ENCODE measurements at regions not wholly inside any gene's neighbourhood (a gene's known extent, or its start where the extent isn't known, plus 50 kb on each side); places are given as distances from the start of the nearest gene placed in this dataset.
"Not testable (repeated sequence)": the region's sequence is repeated elsewhere in the genome, so short reads cannot be mapped to it uniquely, and the experiment has no call there.

- H3K27ac Mint-ChIP-seq, result no peak overlapping the region
- H3K4me1 ChIP-seq (ENCODE audit: insufficient read depth, low read length), result no peaks in the 10 kb centered on the region
- peaks cover 13% of the 10 kb centered on the region for H3K27me3 Mint-ChIP-seq
- CTCF ChIA-PET, result no interaction called here
- H3K4me3 Mint-ChIP-seq, result no peak overlapping the region
- no peaks in the 10 kb centered on the region for H3K36me3 Mint-ChIP-seq (ENCODE audit: low read depth)
- no peak for TF ChIP-seq CTCF (IDR thresholded peaks at IDR 0.05)
- no peak overlapping the region for H3K4me3 ChIP-seq (ENCODE audit: low read length)
- no peaks in the 10 kb centered on the region for H3K4me1 Mint-ChIP-seq (ENCODE audit: low read depth)
- no peak for ATAC-seq (ENCODE audit: poor library complexity)
- no peaks in the 10 kb centered on the region for H3K27me3 ChIP-seq (ENCODE audit: control insufficient read depth in 1 of 2, insufficient read depth in 2 of 2, low read length in 2 of 2)
- H3K27ac ChIP-seq (ENCODE audit: low read depth in 1 of 2, low read length in 2 of 2), result no peak overlapping the region
- H3K36me3 ChIP-seq (ENCODE audit: insufficient read depth, low read length), result no peaks in the 10 kb centered on the region
- H3K9me3 ChIP-seq (ENCODE audit: control insufficient read depth in 1 of 2, insufficient read depth in 1 of 2, low read length in 2 of 2), result no peaks in the 10 kb centered on the region
- no peaks in the 10 kb centered on the region for H3K9me3 Mint-ChIP-seq
- DNase-seq, result no peak
- intact Hi-C loops (cut with DNase I, micrococcal nuclease), result no loop called here
- POLR2A ChIA-PET, result no interaction called here
Observed at GRCh38 chr1:181926697-181927096, 134.8 kb downstream of the ZNF648 start.

- CTCF ChIA-PET; H3K36me3 Mint-ChIP-seq (ENCODE audit: low read depth); H3K4me1 ChIP-seq (ENCODE audit: insufficient read depth, low read length); POLR2A ChIA-PET; H3K4me1 Mint-ChIP-seq (ENCODE audit: low read depth); H3K4me3 ChIP-seq (ENCODE audit: low read length); H3K27ac Mint-ChIP-seq; H3K4me3 Mint-ChIP-seq; intact Hi-C loops (cut with DNase I, micrococcal nuclease); H3K36me3 ChIP-seq (ENCODE audit: insufficient read depth, low read length); H3K9me3 ChIP-seq (ENCODE audit: control insufficient read depth in 1 of 2, insufficient read depth in 1 of 2, low read length in 2 of 2); H3K27me3 ChIP-seq (ENCODE audit: control insufficient read depth in 1 of 2, insufficient read depth in 2 of 2, low read length in 2 of 2); H3K9me3 Mint-ChIP-seq; ATAC-seq (ENCODE audit: poor library complexity); H3K27ac ChIP-seq (ENCODE audit: low read depth in 1 of 2, low read length in 2 of 2); DNase-seq: not testable (repeated sequence)
- H3K27me3 Mint-ChIP-seq, result peaks cover 11% of the 10 kb centered on the region
Observed at GRCh38 chr1:181924034-181924433, 137.5 kb downstream of the ZNF648 start.

GRCh38 chr1:181919542-181919941 is 142.0 kb downstream of the ZNF648 start:
- no peak for DNase-seq
- no peak overlapping the region for H3K27ac ChIP-seq (ENCODE audit: low read depth in 1 of 2, low read length in 2 of 2)
- H3K36me3 ChIP-seq (ENCODE audit: insufficient read depth, low read length), result no peaks in the 10 kb centered on the region
- Mint-ChIP-seq H3K27ac (no peak overlapping the region), H3K27me3 (peaks cover 23% of the 10 kb centered on the region), H3K4me3 (no peak overlapping the region), H3K4me1 (ENCODE audit: low read depth) (no peaks in the 10 kb centered on the region), H3K9me3 (no peaks in the 10 kb centered on the region), H3K36me3 (ENCODE audit: low read depth) (no peaks in the 10 kb centered on the region)
- H3K4me1 ChIP-seq (ENCODE audit: insufficient read depth, low read length), result no peaks in the 10 kb centered on the region
- no peak for TF ChIP-seq CTCF (IDR thresholded peaks at IDR 0.05)
- intact Hi-C loops (cut with DNase I, micrococcal nuclease), result no loop called here
- ChIA-PET POLR2A (no interaction called here), CTCF (no interaction called here)
- no peak for ATAC-seq (ENCODE audit: poor library complexity)
- H3K27me3 ChIP-seq (ENCODE audit: control insufficient read depth in 1 of 2, insufficient read depth in 2 of 2, low read length in 2 of 2), result peaks cover 0 to 4% of the 10 kb centered on the region in 2 experiments
- H3K4me3 ChIP-seq (ENCODE audit: low read length), result no peak overlapping the region
- no peaks in the 10 kb centered on the region for H3K9me3 ChIP-seq (ENCODE audit: control insufficient read depth in 1 of 2, insufficient read depth in 1 of 2, low read length in 2 of 2)

GRCh38 chr1:181918880-181919525 is 142.5 kb downstream of the ZNF648 start:
- Mint-ChIP-seq H3K36me3 (ENCODE audit: low read depth) (no peaks in the 10 kb centered on the region), H3K27me3 (peaks cover 26% of the 10 kb centered on the region), H3K9me3 (no peaks in the 10 kb centered on the region), H3K4me1 (ENCODE audit: low read depth) (no peaks in the 10 kb centered on the region), H3K4me3 (no peak overlapping the region), H3K27ac (no peak overlapping the region)
- no peaks in the 10 kb centered on the region for H3K36me3 ChIP-seq (ENCODE audit: insufficient read depth, low read length)
- no peaks in the 10 kb centered on the region for H3K9me3 ChIP-seq (ENCODE audit: control insufficient read depth in 1 of 2, insufficient read depth in 1 of 2, low read length in 2 of 2)
- intact Hi-C loops (cut with DNase I, micrococcal nuclease), result no loop called here
- H3K27ac ChIP-seq (ENCODE audit: low read depth in 1 of 2, low read length in 2 of 2), result no peak overlapping the region
- DNase-seq, result no peak
- no peak overlapping the region for H3K4me3 ChIP-seq (ENCODE audit: low read length)
- ChIA-PET CTCF (no interaction called here), POLR2A (no interaction called here)
- TF ChIP-seq CTCF (IDR thresholded peaks at IDR 0.05), result no peak
- no peaks in the 10 kb centered on the region for H3K4me1 ChIP-seq (ENCODE audit: insufficient read depth, low read length)
- peaks cover 0 to 4% of the 10 kb centered on the region in 2 experiments for H3K27me3 ChIP-seq (ENCODE audit: control insufficient read depth in 1 of 2, insufficient read depth in 2 of 2, low read length in 2 of 2)
- no peak for ATAC-seq (ENCODE audit: poor library complexity)
